Colonic mucosa (tissue), 4 donors: ENCODE measurements at regions not wholly inside any gene's neighbourhood (a gene's known extent, or its start where the extent isn't known, plus 50 kb on each side); places are given as distances from the start of the nearest gene placed in this dataset.

Experiments
- DNase-seq: peaks from one replicate; pipeline ENCODE4 v3.0.0-alpha.2; 2020
- H3K27ac ChIP-seq: fragments of 200-600 bp; one replicate; pipeline ENCODE4 v1.8.0; 2021
- H3K27me3 ChIP-seq: fragments of 200-600 bp; one replicate; pipeline ENCODE4 v1.8.0; 2021
- H3K36me3 ChIP-seq: fragments of 200-600 bp; one replicate; pipeline ENCODE4 v1.8.0; 2021
- H3K4me1 ChIP-seq: fragments of 200-600 bp; one replicate; pipeline ENCODE4 v1.8.0; 2021; ENCODE audit warnings: mild to moderate bottlenecking
- H3K4me3 ChIP-seq: fragments of 200-600 bp; one replicate; pipeline ENCODE4 v1.8.0; 2021
- H3K9ac ChIP-seq, 2 donors: one replicate each; pipeline ENCODE4 v1.7.0; 2013; ENCODE audit warnings: control low read depth in 2 of 2, low read depth in 2 of 2, low read length in 2 of 2
- H3K9me3 ChIP-seq: fragments of 200-600 bp; one replicate; pipeline ENCODE4 v1.8.0; 2021
- CTCF ChIP-seq: fragments of 200-600 bp; IDR thresholded peaks from one replicate; pipeline ENCODE4 v1.8.0; 2022; ENCODE audit warnings: antibody characterized with exemption, mild to moderate bottlenecking
- intact Hi-C: fragments of 100-400 bp; cut with DNase I; formaldehyde crosslinking; loops from one replicate; pipeline ENCODE4 v1.14.1; 2022
- donor health status: healthy.
- donor health status: DM: no; HTN: no; CAD: no.
- donor health status: DM: no; HTN: no; CAD: no.

- Histone ChIP-seq H3K4me3 (no peak overlapping the region), H3K9ac (no peak overlapping the region), H3K27ac (no peak overlapping the region), H3K36me3 (no peaks in the 10 kb centered on the region), H3K4me1 (no peaks in the 10 kb centered on the region), H3K9me3 (no peaks in the 10 kb centered on the region), H3K27me3 (no peaks in the 10 kb centered on the region)
- TF ChIP-seq CTCF: no peak
- no peak for DNase-seq
- intact Hi-C loops: no loop called here
These were observed 356.7 kb downstream of the CDH7 start for GRCh38 chr18:66107546-66107945.

GRCh38 chr18:66105016-66105415 is 354.2 kb downstream of the CDH7 start:
- TF ChIP-seq CTCF: no peak
- H3K4me1 ChIP-seq: no peaks in the 10 kb centered on the region
- H3K27ac ChIP-seq: no peak overlapping the region
- no peak overlapping the region for H3K4me3 ChIP-seq
- intact Hi-C loops: no loop called here
- H3K36me3 ChIP-seq: no peaks in the 10 kb centered on the region
- no peaks in the 10 kb centered on the region for H3K9me3 ChIP-seq
- no peak for DNase-seq
- no peaks in the 10 kb centered on the region for H3K27me3 ChIP-seq
- no peak overlapping the region for H3K9ac ChIP-seq

- no peaks in the 10 kb centered on the region for H3K36me3 ChIP-seq
- no peaks in the 10 kb centered on the region for H3K4me1 ChIP-seq
- no peak for TF ChIP-seq CTCF
- no peak overlapping the region for H3K4me3 ChIP-seq
- H3K9ac ChIP-seq: no peak overlapping the region
- no peak overlapping the region for H3K27ac ChIP-seq
- no peak for DNase-seq
- no peaks in the 10 kb centered on the region for H3K27me3 ChIP-seq
- no peaks in the 10 kb centered on the region for H3K9me3 ChIP-seq
- intact Hi-C loops: no loop called here
These were observed 352.7 kb downstream of the CDH7 start for GRCh38 chr18:66103550-66103949.

- Histone ChIP-seq H3K36me3 (no peaks in the 10 kb centered on the region), H3K27me3 (no peaks in the 10 kb centered on the region), H3K4me1 (no peaks in the 10 kb centered on the region), H3K9me3 (no peaks in the 10 kb centered on the region), H3K9ac (no peak overlapping the region), H3K27ac (no peak overlapping the region), H3K4me3 (no peak overlapping the region)
- no peak for TF ChIP-seq CTCF
- intact Hi-C loops: no loop called here
- no peak for DNase-seq
These were observed 332.3 kb downstream of the CDH7 start for GRCh38 chr18:66083078-66083477.

DNA sequence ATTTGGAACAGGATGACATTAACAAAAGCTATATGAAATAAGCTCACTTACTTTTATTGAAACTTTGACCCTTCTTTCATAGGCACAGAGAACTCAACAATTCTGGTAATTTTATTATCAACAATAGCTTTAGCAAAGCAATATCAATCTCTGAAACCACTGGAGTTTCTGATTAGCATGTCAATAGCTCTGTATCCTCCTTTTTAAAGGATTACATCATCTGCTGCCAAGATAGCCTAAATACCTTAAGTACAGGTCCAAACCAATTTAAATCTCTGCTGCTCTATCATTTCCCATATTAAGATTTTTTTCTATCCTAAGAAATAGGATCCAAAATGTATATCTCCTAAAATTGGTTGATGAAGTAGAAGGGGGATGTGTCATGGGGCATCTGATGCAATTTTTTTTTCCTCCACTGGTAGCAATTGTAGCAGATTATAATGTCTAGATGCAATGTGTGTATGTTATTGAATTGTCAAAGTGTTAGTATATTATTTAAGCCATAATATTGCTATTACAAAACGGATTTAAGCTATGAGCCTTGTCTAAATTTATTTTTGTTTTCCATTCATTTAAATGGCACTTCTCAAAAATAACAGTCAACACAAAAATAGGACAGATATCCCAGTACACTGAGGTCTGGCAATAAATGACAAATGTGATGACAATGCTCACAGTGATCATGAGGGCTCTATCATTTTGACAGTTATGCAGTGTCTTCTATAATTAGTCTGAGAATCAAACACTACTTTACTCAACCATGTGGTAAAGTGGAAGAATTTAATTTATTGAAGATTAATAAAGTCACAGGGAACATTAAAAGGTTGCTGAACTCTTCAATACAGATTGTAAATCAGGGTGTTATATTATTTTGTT is 328.4 kb downstream of the CDH7 start:
- no peaks in the 10 kb centered on the region for H3K4me1 ChIP-seq
- no peak overlapping the region for H3K27ac ChIP-seq
- H3K4me3 ChIP-seq: no peak overlapping the region
- no peaks in the 10 kb centered on the region for H3K27me3 ChIP-seq
- no peak overlapping the region for H3K9ac ChIP-seq
- no peak for DNase-seq
- intact Hi-C loops: no loop called here
- TF ChIP-seq CTCF: no peak
- H3K9me3 ChIP-seq: no peaks in the 10 kb centered on the region
- H3K36me3 ChIP-seq: no peaks in the 10 kb centered on the region
